K562 (cell line): ENCODE measurements at regions not wholly inside any gene's neighbourhood (a gene's known extent, or its start where the extent isn't known, plus 50 kb on each side); places are given as distances from the start of the nearest gene placed in this dataset.

Experiments used
- CTCF ChIP-seq, 3 experiments: IDR thresholded peaks in 2 of 3; conservative IDR thresholded peaks in 1 of 3; 2 replicates each; pipeline ENCODE4 v1.5.1; 2011 to 2012; ENCODE audit warnings: low read length in 3 of 3, mild to moderate bottlenecking in 3 of 3, control low read depth in 2 of 3, improper control_type of control experiment in 1 of 3, inconsistent platforms in 1 of 3, low read depth in 1 of 3, mixed read lengths in 1 of 3, moderate library complexity in 1 of 3; ENCODE audit not compliant: insufficient read depth in 2 of 3
- DLX4 ChIP-seq: fragments of 250-450 bp; sonication (Bioruptor Pico); IDR thresholded peaks from 2 replicates; pipeline ENCODE4 v1.6.1; 2021; ENCODE audit warnings: mild to moderate bottlenecking
- EHMT2 ChIP-seq: fragments of 450-650 bp; IDR thresholded peaks from 2 replicates; pipeline ENCODE4 v1.6.1; 2018; ENCODE audit warnings: antibody characterized with exemption
- EZH2 ChIP-seq: IDR thresholded peaks from 2 replicates; pipeline ENCODE4 v1.6.1; 2012; ENCODE audit warnings: low read depth, mild to moderate bottlenecking, inconsistent platforms, low read length, borderline replicate concordance
- HDAC6 ChIP-seq: IDR thresholded peaks from 2 replicates; pipeline ENCODE4 v1.6.1; 2012; ENCODE audit warnings: low read depth, mild to moderate bottlenecking, control low read depth, inconsistent platforms, low read length, moderate library complexity
- ZBTB8A ChIP-seq: fragments of 450-650 bp; IDR thresholded peaks from 2 replicates; pipeline ENCODE4 v1.6.1; 2018; ENCODE audit warnings: mild to moderate bottlenecking, moderate library complexity; ENCODE audit not compliant: partially characterized antibody
- ZNF274 ChIP-seq: IDR thresholded peaks from 2 replicates; pipeline ENCODE4 v1.6.1; 2011; ENCODE audit warnings: low read depth, mild to moderate bottlenecking, low read length, moderate library complexity, borderline replicate concordance
- ZNF77 ChIP-seq: fragments of 250-450 bp; sonication (Bioruptor Pico); IDR thresholded peaks from 2 replicates; pipeline ENCODE4 v1.5.0; 2020
- TF ChIP-seq, protein P1 (sequence below): sonication (generic); formaldehyde crosslinking; IDR thresholded peaks from 2 replicates; pipeline ENCODE4 v1.8.1; 2023; ENCODE audit warnings: mild to moderate bottlenecking, missing genetic modification reagents
- TF ChIP-seq, protein P2 (sequence below): fragments of 250-450 bp; sonication (Bioruptor Pico); IDR thresholded peaks from 2 replicates; pipeline ENCODE4 v1.4.0; 2020

- TF ChIP-seq ZNF274 = no peak
- no peak for TF ChIP-seq CTCF (IDR thresholded peaks at IDR 0.05 in 2 of 3, conservative IDR thresholded peaks at IDR 0.05 in 1 of 3; ENCODE audit: insufficient read depth in 2 of 3, low read depth in 1 of 3, low read length in 3 of 3)
- no peak for TF ChIP-seq EHMT2
- no peak for TF ChIP-seq ZBTB8A
- no peak for TF ChIP-seq HDAC6
- TF ChIP-seq EZH2 = no peak
- TF ChIP-seq, protein P1, sequence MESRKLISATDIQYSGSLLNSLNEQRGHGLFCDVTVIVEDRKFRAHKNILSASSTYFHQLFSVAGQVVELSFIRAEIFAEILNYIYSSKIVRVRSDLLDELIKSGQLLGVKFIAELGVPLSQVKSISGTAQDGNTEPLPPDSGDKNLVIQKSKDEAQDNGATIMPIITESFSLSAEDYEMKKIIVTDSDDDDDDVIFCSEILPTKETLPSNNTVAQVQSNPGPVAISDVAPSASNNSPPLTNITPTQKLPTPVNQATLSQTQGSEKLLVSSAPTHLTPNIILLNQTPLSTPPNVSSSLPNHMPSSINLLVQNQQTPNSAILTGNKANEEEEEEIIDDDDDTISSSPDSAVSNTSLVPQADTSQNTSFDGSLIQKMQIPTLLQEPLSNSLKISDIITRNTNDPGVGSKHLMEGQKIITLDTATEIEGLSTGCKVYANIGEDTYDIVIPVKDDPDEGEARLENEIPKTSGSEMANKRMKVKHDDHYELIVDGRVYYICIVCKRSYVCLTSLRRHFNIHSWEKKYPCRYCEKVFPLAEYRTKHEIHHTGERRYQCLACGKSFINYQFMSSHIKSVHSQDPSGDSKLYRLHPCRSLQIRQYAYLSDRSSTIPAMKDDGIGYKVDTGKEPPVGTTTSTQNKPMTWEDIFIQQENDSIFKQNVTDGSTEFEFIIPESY (CRISPR knock-in tag) = no peak
- TF ChIP-seq, protein P2, sequence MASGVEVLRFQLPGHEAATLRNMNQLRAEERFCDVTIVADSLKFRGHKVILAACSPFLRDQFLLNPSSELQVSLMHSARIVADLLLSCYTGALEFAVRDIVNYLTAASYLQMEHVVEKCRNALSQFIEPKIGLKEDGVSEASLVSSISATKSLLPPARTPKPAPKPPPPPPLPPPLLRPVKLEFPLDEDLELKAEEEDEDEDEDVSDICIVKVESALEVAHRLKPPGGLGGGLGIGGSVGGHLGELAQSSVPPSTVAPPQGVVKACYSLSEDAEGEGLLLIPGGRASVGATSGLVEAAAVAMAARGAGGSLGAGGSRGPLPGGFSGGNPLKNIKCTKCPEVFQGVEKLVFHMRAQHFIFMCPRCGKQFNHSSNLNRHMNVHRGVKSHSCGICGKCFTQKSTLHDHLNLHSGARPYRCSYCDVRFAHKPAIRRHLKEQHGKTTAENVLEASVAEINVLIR = no peak
- no peak for TF ChIP-seq DLX4 (CRISPR knock-in tag)
- TF ChIP-seq ZNF77 (CRISPR knock-in tag) = no peak
These were observed 1019.5 kb downstream of the SLC6A15 start for GRCh38 chr12:83893101-83893500.
